GM23338 (cell line): ENCODE measurements at regions not wholly inside any gene's neighbourhood (a gene's known extent, or its start where the extent isn't known, plus 50 kb on each side); places are given as distances from the start of the nearest gene placed in this dataset.

Experiments used
- ATAC-seq: fragments of 200-7000 bp; cut with Tn5 transposase; 3 replicates; pipeline ENCODE4 v1.9.1; 2020
- DNase-seq: peaks from one replicate; pipeline ENCODE4 v3.0.0-alpha.2; 2015; ENCODE audit warnings: low spot score
- H2AFZ ChIP-seq: fragments of 200-600 bp; sonication (generic); 2 replicates; pipeline ENCODE4 v1.8.0; 2016; ENCODE audit warnings: antibody characterized with exemption, mild to moderate bottlenecking, moderate library complexity
- H3F3A ChIP-seq: fragments of 200-600 bp; sonication (generic); replicated peaks from 2 replicates; pipeline ENCODE4 v1.8.0; 2017; ENCODE audit warnings: antibody characterized with exemption, mixed run types, low read depth
- H3K27ac ChIP-seq: fragments of 200-600 bp; sonication (generic); 2 replicates; pipeline ENCODE4 v1.6.1; 2016; ENCODE audit warnings: low read depth
- H3K27me3 ChIP-seq: fragments of 200-600 bp; sonication (generic); 2 replicates; pipeline ENCODE4 v1.8.0; 2016; ENCODE audit warnings: mild to moderate bottlenecking, mixed run types, moderate library complexity; ENCODE audit not compliant: insufficient read depth
- H3K36me3 ChIP-seq: fragments of 200-600 bp; sonication (generic); 2 replicates; pipeline ENCODE4 v1.8.0; 2016; ENCODE audit warnings: mild to moderate bottlenecking; ENCODE audit not compliant: insufficient read depth
- H3K4me1 ChIP-seq: fragments of 200-600 bp; sonication (generic); 2 replicates; pipeline ENCODE4 v1.8.0; 2016; ENCODE audit warnings: mild to moderate bottlenecking, moderate library complexity; ENCODE audit not compliant: insufficient read depth
- H3K4me2 ChIP-seq: fragments of 200-600 bp; sonication (generic); 2 replicates; pipeline ENCODE4 v1.7.1; 2017; ENCODE audit warnings: mixed run types
- H3K4me3 ChIP-seq: fragments of 200-600 bp; sonication (generic); 2 replicates; pipeline ENCODE4 v1.6.1; 2016; ENCODE audit warnings: mixed run types
- H3K79me2 ChIP-seq: fragments of 200-600 bp; sonication (generic); replicated peaks from 2 replicates; pipeline ENCODE4 v1.8.0; 2017; ENCODE audit warnings: mild to moderate bottlenecking; ENCODE audit not compliant: insufficient read depth
- H3K9me2 ChIP-seq: fragments of 200-600 bp; sonication (generic); 2 replicates; pipeline ENCODE4 v1.8.0; 2017; ENCODE audit not compliant: insufficient read depth
- H4K20me1 ChIP-seq: fragments of 200-600 bp; sonication (generic); replicated peaks from 2 replicates; pipeline ENCODE4 v1.8.0; 2017; ENCODE audit warnings: mild to moderate bottlenecking; ENCODE audit not compliant: insufficient read depth
- H3K27ac Mint-ChIP-seq: 2 replicates; pipeline ENCODE4 v1.8.0; 2020; ENCODE audit warnings: inconsistent platforms, mild to moderate bottlenecking, moderate library complexity, mixed read lengths
- H3K27me3 Mint-ChIP-seq: 3 replicates; pipeline ENCODE4 v1.8.0; 2022; ENCODE audit warnings: low read depth, mild to moderate bottlenecking, moderate library complexity, mixed read lengths, inconsistent platforms; ENCODE audit not compliant: insufficient read depth, poor library complexity
- H3K36me3 Mint-ChIP-seq: 3 replicates; pipeline ENCODE4 v1.8.0; 2021; ENCODE audit warnings: low read depth, mild to moderate bottlenecking, inconsistent platforms, moderate library complexity, mixed read lengths
- H3K4me1 Mint-ChIP-seq: 3 replicates; pipeline ENCODE4 v1.8.0; 2020; ENCODE audit warnings: mild to moderate bottlenecking, inconsistent platforms, mixed read lengths
- H3K4me3 Mint-ChIP-seq: 3 replicates; pipeline ENCODE4 v1.8.0; 2021; ENCODE audit warnings: moderate library complexity, mild to moderate bottlenecking, inconsistent platforms, mixed read lengths
- H3K9me3 Mint-ChIP-seq: 3 replicates; pipeline ENCODE4 v1.8.0; 2020; ENCODE audit warnings: moderate library complexity, mild to moderate bottlenecking, inconsistent platforms, mixed read lengths
- CREB1 ChIP-seq: fragments of 250-450 bp; sonication (Bioruptor Pico); IDR thresholded peaks from 2 replicates; pipeline ENCODE4 v1.5.0; 2020; ENCODE audit warnings: low read depth, mild to moderate bottlenecking, moderate library complexity
- EZH2phosphoT487 ChIP-seq: fragments of 200-600 bp; sonication (generic); IDR thresholded peaks from one replicate; pipeline ENCODE4 v1.8.1; 2018; ENCODE audit warnings: antibody characterized with exemption; ENCODE audit not compliant: unreplicated experiment
- JUNB ChIP-seq: IDR thresholded peaks from one replicate; pipeline ENCODE4 v1.6.1; 2016; ENCODE audit warnings: antibody characterized with exemption; ENCODE audit not compliant: unreplicated experiment
- NANOG ChIP-seq: IDR thresholded peaks from 2 replicates; pipeline ENCODE4 v1.6.1; 2016; ENCODE audit warnings: antibody characterized with exemption, borderline replicate concordance
- POLR2AphosphoS5 ChIP-seq: IDR thresholded peaks from 2 replicates; pipeline ENCODE4 v1.6.1; 2016; ENCODE audit warnings: antibody characterized with exemption, low read depth
- STAT1 ChIP-seq: IDR thresholded peaks from one replicate; pipeline ENCODE4 v1.6.1; 2016; ENCODE audit warnings: antibody characterized with exemption; ENCODE audit not compliant: unreplicated experiment
- ZNF114 ChIP-seq: fragments of 250-450 bp; sonication (Bioruptor Pico); IDR thresholded peaks from 2 replicates; pipeline ENCODE4 v1.5.0; 2020; ENCODE audit warnings: mild to moderate bottlenecking, moderate library complexity
- ZNF331 ChIP-seq: fragments of 250-450 bp; sonication (Bioruptor Pico); IDR thresholded peaks from 2 replicates; pipeline ENCODE4 v1.5.0; 2020; ENCODE audit warnings: low read depth, mild to moderate bottlenecking, moderate library complexity
- TF ChIP-seq, protein P1 (sequence below): fragments of 250-450 bp; sonication (Bioruptor Pico); IDR thresholded peaks from 2 replicates; pipeline ENCODE4 v1.5.0; 2020; ENCODE audit warnings: mild to moderate bottlenecking, moderate library complexity
- TF ChIP-seq, protein P2 (sequence below): IDR thresholded peaks from 2 replicates; pipeline ENCODE4 v1.6.1; 2016; ENCODE audit warnings: antibody characterized with exemption
- TF ChIP-seq, protein P3 (sequence below), 2 experiments: fragments of 200-600 bp in 1 of 2; sonication (generic) in 1 of 2; conservative IDR thresholded peaks; 2 replicates each; pipeline versions ENCODE4 v1.5.1 to v1.6.1; 2016 to 2017; ENCODE audit warnings: antibody characterized with exemption in 2 of 2, low read depth in 2 of 2, mild to moderate bottlenecking in 2 of 2, moderate library complexity in 1 of 2

DNA sequence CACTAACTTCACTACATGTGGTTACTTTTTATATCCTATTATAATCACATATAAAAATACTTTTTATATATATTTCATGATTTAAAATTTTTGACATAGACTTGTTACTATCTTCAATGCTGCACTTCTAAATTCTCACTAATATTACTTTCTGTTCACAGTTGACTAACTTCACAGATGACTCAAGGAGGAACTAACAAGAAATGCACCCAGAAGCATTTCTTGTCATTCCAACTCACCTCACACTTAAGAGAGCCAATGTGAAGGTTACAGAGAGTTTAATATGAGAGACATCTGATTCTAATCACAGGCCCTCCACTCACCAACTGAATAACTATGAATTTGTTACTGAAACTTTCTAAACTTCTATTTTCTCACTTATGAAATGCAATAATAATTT is 399.8 kb upstream of the SLC8A1 start:
- Histone ChIP-seq H3K4me1 (no peaks in the 10 kb centered on the region), H3F3A (no peaks in the 10 kb centered on the region), H3K36me3 (no peaks in the 10 kb centered on the region), H3K4me3 (no peak overlapping the region), H3K79me2 (no peaks in the 10 kb centered on the region), H3K9me2 (no peaks in the 10 kb centered on the region), H4K20me1 (no peaks in the 10 kb centered on the region), H3K4me2 (no peak overlapping the region), H2AFZ (no peak overlapping the region), H3K27ac (no peak overlapping the region), H3K27me3 (no peaks in the 10 kb centered on the region)
- Mint-ChIP-seq H3K9me3 (peaks cover 5% of the 10 kb centered on the region; the same call in 1 of the 3 replicates), H3K36me3 (no peaks in the 10 kb centered on the region; the same call in 2 of the 3 replicates), H3K4me1 (no peaks in the 10 kb centered on the region), H3K4me3 (no peak overlapping the region), H3K27ac (no peak overlapping the region), H3K27me3 (no peaks in the 10 kb centered on the region)
- DNase-seq: no peak
- no peak for ATAC-seq
- TF ChIP-seq ZNF331 (CRISPR knock-in tag): no peak
- TF ChIP-seq, protein P1, sequence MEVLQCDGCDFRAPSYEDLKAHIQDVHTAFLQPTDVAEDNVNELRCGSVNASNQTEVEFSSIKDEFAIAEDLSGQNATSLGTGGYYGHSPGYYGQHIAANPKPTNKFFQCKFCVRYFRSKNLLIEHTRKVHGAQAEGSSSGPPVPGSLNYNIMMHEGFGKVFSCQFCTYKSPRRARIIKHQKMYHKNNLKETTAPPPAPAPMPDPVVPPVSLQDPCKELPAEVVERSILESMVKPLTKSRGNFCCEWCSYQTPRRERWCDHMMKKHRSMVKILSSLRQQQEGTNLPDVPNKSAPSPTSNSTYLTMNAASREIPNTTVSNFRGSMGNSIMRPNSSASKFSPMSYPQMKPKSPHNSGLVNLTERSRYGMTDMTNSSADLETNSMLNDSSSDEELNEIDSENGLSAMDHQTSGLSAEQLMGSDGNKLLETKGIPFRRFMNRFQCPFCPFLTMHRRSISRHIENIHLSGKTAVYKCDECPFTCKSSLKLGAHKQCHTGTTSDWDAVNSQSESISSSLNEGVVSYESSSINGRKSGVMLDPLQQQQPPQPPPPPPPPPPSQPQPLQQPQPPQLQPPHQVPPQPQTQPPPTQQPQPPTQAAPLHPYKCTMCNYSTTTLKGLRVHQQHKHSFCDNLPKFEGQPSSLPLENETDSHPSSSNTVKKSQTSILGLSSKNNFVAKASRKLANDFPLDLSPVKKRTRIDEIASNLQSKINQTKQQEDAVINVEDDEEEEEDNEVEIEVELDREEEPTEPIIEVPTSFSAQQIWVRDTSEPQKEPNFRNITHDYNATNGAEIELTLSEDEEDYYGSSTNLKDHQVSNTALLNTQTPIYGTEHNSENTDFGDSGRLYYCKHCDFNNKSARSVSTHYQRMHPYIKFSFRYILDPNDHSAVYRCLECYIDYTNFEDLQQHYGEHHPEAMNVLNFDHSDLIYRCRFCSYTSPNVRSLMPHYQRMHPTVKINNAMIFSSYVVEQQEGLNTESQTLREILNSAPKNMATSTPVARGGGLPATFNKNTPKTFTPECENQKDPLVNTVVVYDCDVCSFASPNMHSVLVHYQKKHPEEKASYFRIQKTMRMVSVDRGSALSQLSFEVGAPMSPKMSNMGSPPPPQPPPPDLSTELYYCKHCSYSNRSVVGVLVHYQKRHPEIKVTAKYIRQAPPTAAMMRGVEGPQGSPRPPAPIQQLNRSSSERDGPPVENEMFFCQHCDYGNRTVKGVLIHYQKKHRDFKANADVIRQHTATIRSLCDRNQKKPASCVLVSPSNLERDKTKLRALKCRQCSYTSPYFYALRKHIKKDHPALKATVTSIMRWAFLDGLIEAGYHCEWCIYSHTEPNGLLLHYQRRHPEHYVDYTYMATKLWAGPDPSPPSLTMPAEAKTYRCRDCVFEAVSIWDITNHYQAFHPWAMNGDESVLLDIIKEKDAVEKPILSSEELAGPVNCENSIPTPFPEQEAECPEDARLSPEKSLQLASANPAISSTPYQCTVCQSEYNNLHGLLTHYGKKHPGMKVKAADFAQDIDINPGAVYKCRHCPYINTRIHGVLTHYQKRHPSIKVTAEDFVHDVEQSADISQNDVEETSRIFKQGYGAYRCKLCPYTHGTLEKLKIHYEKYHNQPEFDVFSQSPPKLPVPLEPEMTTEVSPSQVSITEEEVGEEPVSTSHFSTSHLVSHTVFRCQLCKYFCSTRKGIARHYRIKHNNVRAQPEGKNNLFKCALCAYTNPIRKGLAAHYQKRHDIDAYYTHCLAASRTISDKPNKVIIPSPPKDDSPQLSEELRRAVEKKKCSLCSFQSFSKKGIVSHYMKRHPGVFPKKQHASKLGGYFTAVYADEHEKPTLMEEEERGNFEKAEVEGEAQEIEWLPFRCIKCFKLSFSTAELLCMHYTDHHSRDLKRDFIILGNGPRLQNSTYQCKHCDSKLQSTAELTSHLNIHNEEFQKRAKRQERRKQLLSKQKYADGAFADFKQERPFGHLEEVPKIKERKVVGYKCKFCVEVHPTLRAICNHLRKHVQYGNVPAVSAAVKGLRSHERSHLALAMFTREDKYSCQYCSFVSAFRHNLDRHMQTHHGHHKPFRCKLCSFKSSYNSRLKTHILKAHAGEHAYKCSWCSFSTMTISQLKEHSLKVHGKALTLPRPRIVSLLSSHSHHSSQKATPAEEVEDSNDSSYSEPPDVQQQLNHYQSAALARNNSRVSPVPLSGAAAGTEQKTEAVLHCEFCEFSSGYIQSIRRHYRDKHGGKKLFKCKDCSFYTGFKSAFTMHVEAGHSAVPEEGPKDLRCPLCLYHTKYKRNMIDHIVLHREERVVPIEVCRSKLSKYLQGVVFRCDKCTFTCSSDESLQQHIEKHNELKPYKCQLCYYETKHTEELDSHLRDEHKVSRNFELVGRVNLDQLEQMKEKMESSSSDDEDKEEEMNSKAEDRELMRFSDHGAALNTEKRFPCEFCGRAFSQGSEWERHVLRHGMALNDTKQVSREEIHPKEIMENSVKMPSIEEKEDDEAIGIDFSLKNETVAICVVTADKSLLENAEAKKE: no peak
- TF ChIP-seq EZH2phosphoT487: no peak
- TF ChIP-seq STAT1: no peak

DNA sequence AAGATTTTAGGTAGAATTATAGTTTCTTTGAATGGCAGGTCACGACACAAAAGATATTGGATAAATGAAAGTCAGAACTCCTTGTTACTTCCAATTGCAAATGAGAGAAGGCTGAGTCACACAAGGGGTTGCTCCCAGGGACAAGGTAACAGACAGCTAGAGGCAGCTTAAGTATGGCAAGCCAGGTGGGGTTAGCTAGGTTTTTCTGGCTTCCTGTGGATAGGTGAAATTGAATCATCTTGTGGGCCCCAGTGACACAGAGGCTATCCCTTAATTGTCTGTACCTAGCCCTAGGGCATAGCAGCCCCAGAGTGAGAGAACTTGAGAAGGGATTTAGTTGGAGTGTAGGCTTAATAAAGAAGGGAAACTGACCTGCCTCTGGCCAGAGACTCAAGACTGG is 407.7 kb upstream of the SLC8A1 start:
- DNase-seq (peak; percentile 19), ATAC-seq (peak; percentile 61)
- Histone ChIP-seq H3K4me2 (no peak overlapping the region), H3K4me3 (no peak overlapping the region), H3K27me3 (no peaks in the 10 kb centered on the region), H3K79me2 (no peaks in the 10 kb centered on the region), H3K36me3 (no peaks in the 10 kb centered on the region), H3K9me2 (no peaks in the 10 kb centered on the region), H3K27ac (no peak overlapping the region), H3F3A (no peaks in the 10 kb centered on the region), H2AFZ (peak overlapping the region; percentile 0; the same call in 1 of the 2 replicates), H4K20me1 (no peaks in the 10 kb centered on the region), H3K4me1 (no peaks in the 10 kb centered on the region)
- no peaks in the 10 kb centered on the region for H3K4me1 Mint-ChIP-seq
- H3K36me3 Mint-ChIP-seq: no peaks in the 10 kb centered on the region; the same call in 2 of the 3 replicates
- no peak overlapping the region for H3K4me3 Mint-ChIP-seq
- H3K9me3 Mint-ChIP-seq: peaks cover 8% of the 10 kb centered on the region; the same call in 2 of the 3 replicates
- H3K27me3 Mint-ChIP-seq: no peaks in the 10 kb centered on the region
- no peak overlapping the region for H3K27ac Mint-ChIP-seq
- no peak for TF ChIP-seq JUNB
- TF ChIP-seq, protein P2, sequence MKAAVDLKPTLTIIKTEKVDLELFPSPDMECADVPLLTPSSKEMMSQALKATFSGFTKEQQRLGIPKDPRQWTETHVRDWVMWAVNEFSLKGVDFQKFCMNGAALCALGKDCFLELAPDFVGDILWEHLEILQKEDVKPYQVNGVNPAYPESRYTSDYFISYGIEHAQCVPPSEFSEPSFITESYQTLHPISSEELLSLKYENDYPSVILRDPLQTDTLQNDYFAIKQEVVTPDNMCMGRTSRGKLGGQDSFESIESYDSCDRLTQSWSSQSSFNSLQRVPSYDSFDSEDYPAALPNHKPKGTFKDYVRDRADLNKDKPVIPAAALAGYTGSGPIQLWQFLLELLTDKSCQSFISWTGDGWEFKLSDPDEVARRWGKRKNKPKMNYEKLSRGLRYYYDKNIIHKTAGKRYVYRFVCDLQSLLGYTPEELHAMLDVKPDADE: no peak
- no peak for TF ChIP-seq EZH2phosphoT487
- TF ChIP-seq, protein P3, sequence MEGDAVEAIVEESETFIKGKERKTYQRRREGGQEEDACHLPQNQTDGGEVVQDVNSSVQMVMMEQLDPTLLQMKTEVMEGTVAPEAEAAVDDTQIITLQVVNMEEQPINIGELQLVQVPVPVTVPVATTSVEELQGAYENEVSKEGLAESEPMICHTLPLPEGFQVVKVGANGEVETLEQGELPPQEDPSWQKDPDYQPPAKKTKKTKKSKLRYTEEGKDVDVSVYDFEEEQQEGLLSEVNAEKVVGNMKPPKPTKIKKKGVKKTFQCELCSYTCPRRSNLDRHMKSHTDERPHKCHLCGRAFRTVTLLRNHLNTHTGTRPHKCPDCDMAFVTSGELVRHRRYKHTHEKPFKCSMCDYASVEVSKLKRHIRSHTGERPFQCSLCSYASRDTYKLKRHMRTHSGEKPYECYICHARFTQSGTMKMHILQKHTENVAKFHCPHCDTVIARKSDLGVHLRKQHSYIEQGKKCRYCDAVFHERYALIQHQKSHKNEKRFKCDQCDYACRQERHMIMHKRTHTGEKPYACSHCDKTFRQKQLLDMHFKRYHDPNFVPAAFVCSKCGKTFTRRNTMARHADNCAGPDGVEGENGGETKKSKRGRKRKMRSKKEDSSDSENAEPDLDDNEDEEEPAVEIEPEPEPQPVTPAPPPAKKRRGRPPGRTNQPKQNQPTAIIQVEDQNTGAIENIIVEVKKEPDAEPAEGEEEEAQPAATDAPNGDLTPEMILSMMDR (conservative IDR thresholded peaks at IDR 0.05; ENCODE audit: low read depth in 2 of 2): no peak
- TF ChIP-seq NANOG: no peak
- no peak for TF ChIP-seq CREB1 (CRISPR knock-in tag)
- TF ChIP-seq ZNF114 (CRISPR knock-in tag): no peak
- TF ChIP-seq STAT1: no peak
- TF ChIP-seq POLR2AphosphoS5: no peak
- no peak for TF ChIP-seq ZNF331 (CRISPR knock-in tag)
